Stomach (tissue), 4 donors: ENCODE measurements at regions not wholly inside any gene's neighbourhood (a gene's known extent, or its start where the extent isn't known, plus 50 kb on each side); places are given as distances from the start of the nearest gene placed in this dataset.
"Not testable (repeated sequence)": the region's sequence is repeated elsewhere in the genome, so short reads cannot be mapped to it uniquely, and the experiment has no call there.

Experiments
- POLR2A ChIP-seq, 4 donors: fragments of 450-650 bp; IDR thresholded peaks; one replicate each; pipeline ENCODE4 v1.6.1; 2016; ENCODE audit warnings: antibody characterized with exemption in 4 of 4, control low read depth in 2 of 4, mild to moderate bottlenecking in 1 of 4, moderate library complexity in 1 of 4
- POLR2AphosphoS5 ChIP-seq, 3 donors: sonication (generic); formaldehyde crosslinking; IDR thresholded peaks; one replicate each; pipeline ENCODE4 v1.6.1; 2016; ENCODE audit warnings: antibody characterized with exemption in 3 of 3
- TF ChIP-seq, protein P1 (sequence below), 7 experiments: fragments of 450-650 bp in 4 of 7; fragments of 200-600 bp in 3 of 7; sonication (generic) in 3 of 7; IDR thresholded peaks; one replicate each; pipeline ENCODE4 v1.5.1; 2016 to 2019; ENCODE audit warnings: antibody characterized with exemption in 7 of 7, control low read depth in 2 of 7, mild to moderate bottlenecking in 1 of 7

DNA sequence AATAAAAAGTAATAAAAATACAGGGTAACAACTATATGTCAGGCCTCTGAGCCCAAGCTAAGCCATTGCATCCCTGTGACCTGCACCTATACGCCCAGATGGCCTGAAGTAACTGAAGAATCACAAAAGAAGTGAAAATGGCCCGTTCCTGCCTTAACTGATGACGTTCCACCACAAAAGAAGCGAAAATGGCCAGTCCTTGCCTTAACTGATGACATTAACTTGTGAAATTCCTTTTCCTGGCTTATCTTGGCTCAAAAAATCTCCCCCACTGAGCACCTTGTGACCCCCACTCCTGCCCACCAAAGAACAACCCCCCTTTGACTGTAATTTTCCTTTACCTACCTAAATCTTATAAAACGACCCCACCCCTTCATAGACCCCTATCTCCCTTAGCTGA, 963.8 kb downstream of the FAM181B start:
- TF ChIP-seq, protein P1, sequence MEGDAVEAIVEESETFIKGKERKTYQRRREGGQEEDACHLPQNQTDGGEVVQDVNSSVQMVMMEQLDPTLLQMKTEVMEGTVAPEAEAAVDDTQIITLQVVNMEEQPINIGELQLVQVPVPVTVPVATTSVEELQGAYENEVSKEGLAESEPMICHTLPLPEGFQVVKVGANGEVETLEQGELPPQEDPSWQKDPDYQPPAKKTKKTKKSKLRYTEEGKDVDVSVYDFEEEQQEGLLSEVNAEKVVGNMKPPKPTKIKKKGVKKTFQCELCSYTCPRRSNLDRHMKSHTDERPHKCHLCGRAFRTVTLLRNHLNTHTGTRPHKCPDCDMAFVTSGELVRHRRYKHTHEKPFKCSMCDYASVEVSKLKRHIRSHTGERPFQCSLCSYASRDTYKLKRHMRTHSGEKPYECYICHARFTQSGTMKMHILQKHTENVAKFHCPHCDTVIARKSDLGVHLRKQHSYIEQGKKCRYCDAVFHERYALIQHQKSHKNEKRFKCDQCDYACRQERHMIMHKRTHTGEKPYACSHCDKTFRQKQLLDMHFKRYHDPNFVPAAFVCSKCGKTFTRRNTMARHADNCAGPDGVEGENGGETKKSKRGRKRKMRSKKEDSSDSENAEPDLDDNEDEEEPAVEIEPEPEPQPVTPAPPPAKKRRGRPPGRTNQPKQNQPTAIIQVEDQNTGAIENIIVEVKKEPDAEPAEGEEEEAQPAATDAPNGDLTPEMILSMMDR (IDR thresholded peaks at IDR 0.05): not testable (repeated sequence)
- TF ChIP-seq POLR2A, POLR2AphosphoS5 (IDR thresholded peaks at IDR 0.05): not testable (repeated sequence)
